ENCODE measurements at regions not wholly inside any gene's neighbourhood (a gene's known extent, or its start where the extent isn't known, plus 50 kb on each side); places are given as distances from the start of the nearest gene placed in this dataset.

- Histone ChIP-seq H3K9me3 (no peaks in the 10 kb centered on the region), H3K27me3 (no peaks in the 10 kb centered on the region), H3K4me3 (no peak overlapping the region), H3K27ac (no peak overlapping the region), H3K4me1 (ENCODE audit: insufficient read depth) (no peaks in the 10 kb centered on the region), H3K36me3 (no peaks in the 10 kb centered on the region)
- DNase-seq, result no peak
- intact Hi-C loops (cut with DNase I), result no loop called here
- 79 to 95% (median 90%) methylated on average over 3 of the region's 3 CpGs for WGBS, 3 donors
- TF ChIP-seq, protein P1, sequence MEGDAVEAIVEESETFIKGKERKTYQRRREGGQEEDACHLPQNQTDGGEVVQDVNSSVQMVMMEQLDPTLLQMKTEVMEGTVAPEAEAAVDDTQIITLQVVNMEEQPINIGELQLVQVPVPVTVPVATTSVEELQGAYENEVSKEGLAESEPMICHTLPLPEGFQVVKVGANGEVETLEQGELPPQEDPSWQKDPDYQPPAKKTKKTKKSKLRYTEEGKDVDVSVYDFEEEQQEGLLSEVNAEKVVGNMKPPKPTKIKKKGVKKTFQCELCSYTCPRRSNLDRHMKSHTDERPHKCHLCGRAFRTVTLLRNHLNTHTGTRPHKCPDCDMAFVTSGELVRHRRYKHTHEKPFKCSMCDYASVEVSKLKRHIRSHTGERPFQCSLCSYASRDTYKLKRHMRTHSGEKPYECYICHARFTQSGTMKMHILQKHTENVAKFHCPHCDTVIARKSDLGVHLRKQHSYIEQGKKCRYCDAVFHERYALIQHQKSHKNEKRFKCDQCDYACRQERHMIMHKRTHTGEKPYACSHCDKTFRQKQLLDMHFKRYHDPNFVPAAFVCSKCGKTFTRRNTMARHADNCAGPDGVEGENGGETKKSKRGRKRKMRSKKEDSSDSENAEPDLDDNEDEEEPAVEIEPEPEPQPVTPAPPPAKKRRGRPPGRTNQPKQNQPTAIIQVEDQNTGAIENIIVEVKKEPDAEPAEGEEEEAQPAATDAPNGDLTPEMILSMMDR (IDR thresholded peaks at IDR 0.05), result no peak
- TF ChIP-seq POLR2A (IDR thresholded peaks at IDR 0.05), result no peak
- no peak for TF ChIP-seq EP300 (IDR thresholded peaks at IDR 0.05)
These were observed 153.1 kb downstream of the URI1 start for GRCh38 chr19:30095171-30095570.

GRCh38 chr19:30096596-30097370, 154.7 kb downstream of the URI1 start:
- TF ChIP-seq EP300 (IDR thresholded peaks at IDR 0.05) (no peak), POLR2A (IDR thresholded peaks at IDR 0.05) (no peak)
- TF ChIP-seq, protein P1 (IDR thresholded peaks at IDR 0.05), result no peak
- H3K27me3 ChIP-seq, result no peaks in the 10 kb centered on the region
- intact Hi-C loops (cut with DNase I), result no loop called here
- H3K4me1 ChIP-seq (ENCODE audit: insufficient read depth), result no peaks in the 10 kb centered on the region
- H3K9me3 ChIP-seq, result no peaks in the 10 kb centered on the region
- no peak for DNase-seq
- no peak overlapping the region for H3K27ac ChIP-seq
- no peak overlapping the region for H3K4me3 ChIP-seq
- WGBS, 3 donors, result 82 to 90% (median 84%) methylated on average over 19 of the region's 19 CpGs
- H3K36me3 ChIP-seq, result no peaks in the 10 kb centered on the region

DNA sequence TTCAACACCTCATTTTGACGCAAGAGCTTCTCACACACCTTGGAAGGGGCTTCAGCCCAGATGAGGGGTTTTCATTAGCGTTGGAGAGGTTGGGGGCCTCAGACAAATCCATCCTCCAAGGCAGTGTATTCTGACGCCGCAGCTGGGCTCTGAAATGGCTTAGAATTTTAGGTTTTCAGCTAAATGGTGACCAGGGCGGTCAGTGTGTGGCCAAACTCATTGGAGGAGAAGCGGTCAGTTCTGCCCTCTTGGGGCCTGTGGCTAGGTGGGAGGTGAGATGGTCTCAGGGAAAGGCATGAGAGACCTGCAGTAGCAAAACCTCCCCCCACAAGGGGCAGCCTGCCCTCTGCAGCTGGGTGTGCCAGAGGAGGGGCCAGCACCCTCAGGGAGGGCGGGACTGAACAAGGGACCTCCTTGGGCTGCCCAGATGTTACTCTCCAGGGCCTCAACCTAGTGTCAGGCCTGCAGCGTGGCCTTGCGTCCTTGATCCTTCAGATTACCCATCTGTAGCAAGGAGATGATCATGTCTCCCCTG, 155.8 kb downstream of the URI1 start:
- Histone ChIP-seq H3K36me3 (no peaks in the 10 kb centered on the region), H3K4me3 (no peak overlapping the region), H3K27me3 (no peaks in the 10 kb centered on the region), H3K27ac (no peak overlapping the region), H3K4me1 (ENCODE audit: insufficient read depth) (no peaks in the 10 kb centered on the region), H3K9me3 (no peaks in the 10 kb centered on the region)
- intact Hi-C loops (cut with DNase I), result no loop called here
- 88 to 93% (median 91%) methylated on average over 9 of the region's 9 CpGs for WGBS, 3 donors
- no peak for TF ChIP-seq POLR2A (IDR thresholded peaks at IDR 0.05)
- no peak for TF ChIP-seq EP300 (IDR thresholded peaks at IDR 0.05)
- TF ChIP-seq, protein P1 (IDR thresholded peaks at IDR 0.05), result no peak
- DNase-seq, result no peak

DNA sequence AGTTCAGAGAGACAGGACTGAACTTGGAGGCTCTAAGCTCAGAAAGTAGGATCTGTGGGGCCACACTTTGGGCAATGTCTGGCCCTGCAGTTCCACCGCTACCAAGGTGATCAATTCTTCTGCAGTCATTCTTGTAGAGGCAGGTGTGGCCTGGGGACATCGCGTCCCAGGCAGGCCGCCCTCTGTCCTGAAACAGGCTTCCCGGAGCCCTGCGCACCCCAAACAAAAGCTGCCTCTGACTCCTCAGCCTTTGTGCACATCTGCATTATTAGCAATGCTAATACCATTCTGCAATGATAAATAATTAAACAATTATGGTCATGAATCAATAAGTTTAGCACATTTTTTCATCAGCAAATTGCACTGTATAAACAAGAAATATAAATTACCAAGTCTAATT, 160.2 kb downstream of the URI1 start:
- H3K27me3 ChIP-seq, result no peaks in the 10 kb centered on the region
- H3K27ac ChIP-seq, result no peak overlapping the region
- H3K4me1 ChIP-seq (ENCODE audit: insufficient read depth), result no peaks in the 10 kb centered on the region
- TF ChIP-seq EP300 (IDR thresholded peaks at IDR 0.05) (no peak), POLR2A (IDR thresholded peaks at IDR 0.05) (no peak)
- TF ChIP-seq, protein P1 (IDR thresholded peaks at IDR 0.05), result no peak
- no peak overlapping the region for H3K4me3 ChIP-seq
- no peaks in the 10 kb centered on the region for H3K9me3 ChIP-seq
- no peak for DNase-seq
- intact Hi-C loops (cut with DNase I), result no loop called here
- H3K36me3 ChIP-seq, result no peaks in the 10 kb centered on the region
- 88 to 97% (median 96%) methylated on average over 6 of the region's 6 CpGs for WGBS, 3 donors
